HG03571 (cell line): ENCODE measurements at regions not wholly inside any gene's neighbourhood (a gene's known extent, or its start where the extent isn't known, plus 50 kb on each side); places are given as distances from the start of the nearest gene placed in this dataset.

Source experiments
- ATAC-seq: cut with Tn5 transposase; IDR thresholded peaks from one replicate; pipeline ENCODE4 v1.9.1; 2021; ENCODE audit not compliant: unreplicated experiment

- no peak for ATAC-seq
Observed at GRCh38 chr4:184575306-184575705, 73.9 kb downstream of the CASP3 start.

- no peak for ATAC-seq
Observed at GRCh38 chr4:184574861-184575260, 74.4 kb downstream of the CASP3 start.

GRCh38 chr4:184573701-184574100, 75.5 kb downstream of the CASP3 start:
- ATAC-seq, result no peak

- no peak for ATAC-seq
Observed at GRCh38 chr4:184568770-184569169, 80.5 kb downstream of the CASP3 start.

GRCh38 chr4:184563621-184564020, 85.6 kb downstream of the CASP3 start:
- no peak for ATAC-seq

GRCh38 chr4:184558996-184559395, 84.6 kb upstream of the IRF2 start:
- no peak for ATAC-seq

- ATAC-seq, result no peak
Observed at GRCh38 chr4:184553891-184554290, 79.5 kb upstream of the IRF2 start.

GRCh38 chr4:184550476-184550875, 76.1 kb upstream of the IRF2 start:
- ATAC-seq, result no peak

- ATAC-seq, result no peak
Observed at GRCh38 chr4:184548648-184549341, 74.4 kb upstream of the IRF2 start.

- ATAC-seq, result no peak
Observed at GRCh38 chr4:184548316-184548647, 73.9 kb upstream of the IRF2 start.

GRCh38 chr4:184544788-184545409, 70.5 kb upstream of the IRF2 start:
- no peak for ATAC-seq

- ATAC-seq, result no peak
Observed at GRCh38 chr4:184541907-184542306, 67.6 kb upstream of the IRF2 start.

- no peak for ATAC-seq
Observed at GRCh38 chr4:184540307-184540706, 66.0 kb upstream of the IRF2 start.

- peak; percentile 56 for ATAC-seq
Observed at GRCh38 chr4:184538023-184538599, 63.8 kb upstream of the IRF2 start.

- ATAC-seq, result peak; percentile 52
Observed at GRCh38 chr4:184537269-184538022, 63.1 kb upstream of the IRF2 start.

- no peak for ATAC-seq
Observed at GRCh38 chr4:184536881-184537248, 62.5 kb upstream of the IRF2 start.

- no peak for ATAC-seq
Observed at GRCh38 chr4:184536065-184536880, 61.9 kb upstream of the IRF2 start.

- ATAC-seq, result peak; percentile 52
Observed at GRCh38 chr4:184534511-184535391, 60.4 kb upstream of the IRF2 start.

GRCh38 chr4:184533908-184534307, 59.6 kb upstream of the IRF2 start:
- ATAC-seq, result no peak

- no peak for ATAC-seq
Observed at GRCh38 chr4:184531008-184531407, 56.7 kb upstream of the IRF2 start.
